ENCODE measurements at regions not wholly inside any gene's neighbourhood (a gene's known extent, or its start where the extent isn't known, plus 50 kb on each side); places are given as distances from the start of the nearest gene placed in this dataset.

DNA sequence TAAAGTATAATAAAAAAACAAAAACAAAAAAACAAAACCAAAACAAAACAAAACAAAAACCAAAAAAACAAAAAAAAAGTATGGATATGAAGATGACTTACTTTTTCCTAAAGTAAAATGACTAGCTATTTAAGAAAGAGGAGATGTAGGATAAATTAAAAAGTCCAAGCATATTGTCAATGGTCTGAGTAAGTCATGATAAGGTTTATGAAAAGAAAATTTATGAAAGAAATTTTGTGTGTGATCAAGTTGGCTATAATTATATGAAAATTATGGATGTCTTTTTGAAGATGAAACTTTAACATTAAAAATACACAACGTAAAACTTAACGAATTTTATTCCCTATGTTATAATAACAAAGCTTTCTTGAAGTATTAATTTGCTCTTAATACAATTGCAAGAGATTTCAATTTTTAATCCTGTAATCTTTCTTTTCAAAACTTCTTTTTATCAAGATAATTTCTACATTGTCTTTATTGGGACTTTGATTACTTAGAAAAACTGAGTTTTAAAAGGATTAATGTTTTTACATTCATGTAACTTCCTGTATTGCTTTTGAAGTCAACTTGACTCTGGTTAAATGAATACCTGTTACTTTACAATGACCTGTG is 200.9 kb upstream of the IVNS1ABP start:
- TF ChIP-seq, protein P1, sequence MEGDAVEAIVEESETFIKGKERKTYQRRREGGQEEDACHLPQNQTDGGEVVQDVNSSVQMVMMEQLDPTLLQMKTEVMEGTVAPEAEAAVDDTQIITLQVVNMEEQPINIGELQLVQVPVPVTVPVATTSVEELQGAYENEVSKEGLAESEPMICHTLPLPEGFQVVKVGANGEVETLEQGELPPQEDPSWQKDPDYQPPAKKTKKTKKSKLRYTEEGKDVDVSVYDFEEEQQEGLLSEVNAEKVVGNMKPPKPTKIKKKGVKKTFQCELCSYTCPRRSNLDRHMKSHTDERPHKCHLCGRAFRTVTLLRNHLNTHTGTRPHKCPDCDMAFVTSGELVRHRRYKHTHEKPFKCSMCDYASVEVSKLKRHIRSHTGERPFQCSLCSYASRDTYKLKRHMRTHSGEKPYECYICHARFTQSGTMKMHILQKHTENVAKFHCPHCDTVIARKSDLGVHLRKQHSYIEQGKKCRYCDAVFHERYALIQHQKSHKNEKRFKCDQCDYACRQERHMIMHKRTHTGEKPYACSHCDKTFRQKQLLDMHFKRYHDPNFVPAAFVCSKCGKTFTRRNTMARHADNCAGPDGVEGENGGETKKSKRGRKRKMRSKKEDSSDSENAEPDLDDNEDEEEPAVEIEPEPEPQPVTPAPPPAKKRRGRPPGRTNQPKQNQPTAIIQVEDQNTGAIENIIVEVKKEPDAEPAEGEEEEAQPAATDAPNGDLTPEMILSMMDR (conservative IDR thresholded peaks at IDR 0.05): no peak
- TF ChIP-seq ZFX (IDR thresholded peaks at IDR 0.05): no peak

All from C4-2B (cell line).